Type B pancreatic cell (in vitro differentiated cells): ENCODE measurements at regions not wholly inside any gene's neighbourhood (a gene's known extent, or its start where the extent isn't known, plus 50 kb on each side); places are given as distances from the start of the nearest gene placed in this dataset.

Experiments
- DNase-seq: peaks from one replicate; pipeline ENCODE4 v3.0.0; 2021; ENCODE audit warnings: mixed read lengths; ENCODE audit not compliant: unreplicated experiment; ENCODE audit errors: extremely low spot score
- H3K27ac Mint-ChIP-seq: 2 replicates; pipeline ENCODE4 v1.8.0; 2021; ENCODE audit warnings: mild to moderate bottlenecking, mixed read lengths
- H3K27me3 Mint-ChIP-seq: 2 replicates; pipeline ENCODE4 v1.8.0; 2021; ENCODE audit warnings: mixed read lengths
- H3K36me3 Mint-ChIP-seq: 2 replicates; pipeline ENCODE4 v1.8.0; 2021; ENCODE audit warnings: mixed read lengths
- H3K4me1 Mint-ChIP-seq: one replicate; pipeline ENCODE4 v1.8.0; 2021; ENCODE audit warnings: mixed read lengths; ENCODE audit not compliant: unreplicated experiment
- H3K4me3 Mint-ChIP-seq: 2 replicates; pipeline ENCODE4 v1.8.0; 2021; ENCODE audit warnings: mild to moderate bottlenecking, mixed read lengths
- H3K9me3 Mint-ChIP-seq: 2 replicates; pipeline ENCODE4 v1.8.0; 2021; ENCODE audit warnings: mixed read lengths
- CTCF ChIP-seq: fragments of 200-600 bp; sonication (generic); conservative IDR thresholded peaks from 2 replicates; pipeline ENCODE4 v1.5.0; 2021; ENCODE audit warnings: antibody characterized with exemption, mild to moderate bottlenecking

DNA sequence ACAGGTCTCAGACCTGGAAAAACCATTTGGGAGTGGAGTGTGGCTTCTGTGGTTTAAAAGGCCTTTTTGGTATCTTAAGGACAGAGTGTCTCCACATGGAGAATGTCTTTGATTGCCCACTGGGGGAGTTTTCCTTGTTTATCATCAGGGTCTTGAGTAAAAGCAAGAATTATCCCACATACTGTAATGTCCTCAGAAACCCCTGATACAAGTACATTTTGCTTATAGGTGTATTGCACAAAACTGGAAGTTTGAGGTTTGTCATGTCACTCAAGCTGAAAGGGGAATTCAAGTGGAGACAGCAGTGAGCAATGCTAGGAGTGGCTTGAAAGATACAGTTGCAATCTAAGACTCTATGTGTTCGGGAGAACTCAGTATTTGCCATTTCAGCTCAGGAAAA, 62.7 kb upstream of the GRAMD2B start:
- no peaks in the 10 kb centered on the region for H3K9me3 Mint-ChIP-seq
- H3K4me3 Mint-ChIP-seq: no peak overlapping the region
- TF ChIP-seq CTCF: no peak
- no peak overlapping the region for H3K27ac Mint-ChIP-seq
- no peak for DNase-seq
- H3K27me3 Mint-ChIP-seq: no peaks in the 10 kb centered on the region
- peaks cover 5% of the 10 kb centered on the region for H3K4me1 Mint-ChIP-seq
- no peaks in the 10 kb centered on the region for H3K36me3 Mint-ChIP-seq

DNA sequence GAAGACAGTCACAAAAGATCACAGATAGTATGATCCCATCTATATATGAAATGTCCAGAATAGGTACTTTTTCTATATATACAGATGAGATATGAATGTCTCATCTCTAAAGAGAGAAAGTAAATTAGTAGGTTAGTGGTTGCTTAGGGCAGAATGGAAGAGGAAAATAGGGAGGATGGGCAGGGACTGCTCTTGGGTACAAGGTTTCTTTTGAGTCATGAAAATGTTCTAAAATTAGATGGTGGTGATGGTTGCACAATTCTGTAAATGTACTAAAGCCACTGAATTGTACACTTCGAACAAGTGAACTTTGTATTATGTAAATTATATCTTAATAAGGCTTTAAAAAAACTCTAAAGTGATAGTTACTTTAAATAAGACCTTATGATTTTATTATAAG, 59.6 kb upstream of the GRAMD2B start:
- no peak overlapping the region for H3K27ac Mint-ChIP-seq
- no peaks in the 10 kb centered on the region for H3K9me3 Mint-ChIP-seq
- no peaks in the 10 kb centered on the region for H3K36me3 Mint-ChIP-seq
- no peak overlapping the region for H3K4me3 Mint-ChIP-seq
- DNase-seq: no peak
- H3K4me1 Mint-ChIP-seq: peaks cover 11% of the 10 kb centered on the region
- no peaks in the 10 kb centered on the region for H3K27me3 Mint-ChIP-seq
- no peak for TF ChIP-seq CTCF

DNA sequence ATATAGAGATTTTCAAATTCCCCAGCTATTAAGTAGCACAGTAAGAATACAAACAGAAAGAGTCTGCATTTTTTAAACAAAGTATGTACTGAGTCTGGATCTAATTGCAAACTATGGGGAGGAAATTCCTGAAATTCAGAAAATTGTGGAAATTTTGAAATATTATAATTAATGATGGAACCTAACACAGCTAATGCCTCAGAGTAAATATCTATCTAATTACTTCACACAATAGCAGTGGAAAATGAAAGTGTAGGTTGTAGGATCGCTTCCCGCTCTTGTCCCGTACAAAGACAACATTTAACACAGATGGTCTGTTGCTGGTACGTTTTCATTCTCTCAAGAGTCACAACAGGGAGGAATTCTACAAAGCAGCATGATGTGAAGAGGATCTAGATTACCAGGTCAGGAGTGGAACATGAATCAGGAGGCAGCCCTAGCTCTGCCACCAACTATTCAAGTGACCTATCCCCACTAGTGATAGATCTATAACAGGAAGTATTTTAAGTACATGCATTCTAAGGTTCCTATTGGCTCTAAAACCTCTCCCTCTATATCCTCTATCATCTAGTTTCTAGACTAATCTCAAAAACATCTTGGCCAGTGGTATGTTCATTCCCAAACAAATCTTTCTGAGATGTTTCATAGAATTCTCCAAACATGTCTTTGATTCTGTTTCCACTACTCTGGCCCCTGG, 58.9 kb upstream of the GRAMD2B start:
- H3K9me3 Mint-ChIP-seq: no peaks in the 10 kb centered on the region
- no peak for DNase-seq
- H3K36me3 Mint-ChIP-seq: no peaks in the 10 kb centered on the region
- no peaks in the 10 kb centered on the region for H3K27me3 Mint-ChIP-seq
- no peak overlapping the region for H3K4me3 Mint-ChIP-seq
- no peak for TF ChIP-seq CTCF
- H3K27ac Mint-ChIP-seq: peak overlapping the region; percentile 64
- H3K4me1 Mint-ChIP-seq: peaks cover 14% of the 10 kb centered on the region

DNA sequence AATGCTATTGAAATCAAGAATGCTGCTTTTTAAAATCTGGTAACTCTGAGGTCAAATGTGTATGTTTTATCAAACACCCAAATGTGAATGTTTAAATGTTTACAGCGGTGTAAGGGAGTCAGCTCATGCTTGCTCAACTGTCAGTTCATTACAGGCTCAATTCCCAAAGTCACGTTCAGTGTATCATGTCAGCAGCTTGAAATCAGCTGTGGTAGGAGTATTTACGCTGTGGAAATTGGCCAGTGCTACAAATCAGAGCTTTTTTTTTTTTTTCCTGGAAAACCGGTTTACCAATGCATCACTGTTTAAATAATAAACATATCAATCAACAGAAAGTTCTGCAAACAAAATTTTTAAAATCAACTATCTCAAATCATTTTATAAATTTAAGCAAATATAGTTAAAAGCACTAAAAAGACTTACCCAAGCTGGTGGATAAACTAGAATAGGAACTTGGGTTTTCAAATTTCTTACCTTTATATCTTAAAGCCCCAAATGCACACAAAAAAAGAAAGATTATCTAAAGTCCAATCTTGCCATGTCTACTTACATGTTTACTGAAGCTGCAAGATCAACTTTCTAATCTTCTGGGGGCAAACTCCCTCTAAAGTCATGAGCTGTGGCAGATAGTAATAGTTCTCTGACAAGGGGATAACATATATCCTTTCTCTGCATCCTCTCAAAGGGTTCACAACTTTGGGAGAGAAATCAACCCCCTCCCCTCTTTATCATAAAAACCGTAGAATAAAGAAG, 57.6 kb upstream of the GRAMD2B start:
- Mint-ChIP-seq H3K4me1 (peaks cover 26% of the 10 kb centered on the region), H3K27ac (peak overlapping the region; percentile 30)

GRCh38 chr5:126366199-126366560, 57.0 kb upstream of the GRAMD2B start:
- no peak for DNase-seq
- Mint-ChIP-seq H3K9me3 (no peaks in the 10 kb centered on the region), H3K27ac (peak overlapping the region; percentile 30), H3K4me1 (peaks cover 32% of the 10 kb centered on the region), H3K27me3 (no peaks in the 10 kb centered on the region), H3K4me3 (no peak overlapping the region), H3K36me3 (no peaks in the 10 kb centered on the region)
- no peak for TF ChIP-seq CTCF

More for the DNA sequence above, 57.6 kb upstream of the GRAMD2B start:
- no peaks in the 10 kb centered on the region for H3K9me3 Mint-ChIP-seq
- no peak for DNase-seq
- H3K4me3 Mint-ChIP-seq: no peak overlapping the region
- TF ChIP-seq CTCF: no peak
- no peaks in the 10 kb centered on the region for H3K27me3 Mint-ChIP-seq
- H3K36me3 Mint-ChIP-seq: no peaks in the 10 kb centered on the region
